ENCODE measurements at regions not wholly inside any gene's neighbourhood (a gene's known extent, or its start where the extent isn't known, plus 50 kb on each side); places are given as distances from the start of the nearest gene placed in this dataset.

DNA sequence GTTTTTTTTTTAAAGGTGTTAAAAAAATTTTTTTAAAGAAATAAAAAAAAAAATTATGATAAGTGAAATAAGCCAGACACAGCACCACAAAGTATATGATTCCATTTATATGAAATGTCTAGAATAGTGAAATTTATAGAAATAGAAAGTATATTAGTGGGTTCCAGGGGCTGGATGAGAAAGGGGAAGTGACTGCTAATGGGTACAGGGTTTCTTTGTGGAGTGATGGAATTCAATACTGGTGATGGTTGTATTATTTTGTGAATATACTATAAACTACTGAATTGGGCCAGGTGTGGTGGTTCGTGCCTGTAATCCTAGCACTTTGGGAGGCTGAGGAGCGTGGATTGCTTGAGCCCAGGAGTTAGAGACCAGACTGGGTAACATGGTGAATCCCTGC lies 82.2 kb downstream of the KBTBD2 start:
- Histone ChIP-seq H3K36me3 (ENCODE audit: control insufficient read depth, insufficient read depth, low read length) (no peaks in the 10 kb centered on the region), H3K4me1 (ENCODE audit: control insufficient read depth, insufficient read depth, low read length) (no peaks in the 10 kb centered on the region), H3K27ac (ENCODE audit: low read length) (no peak overlapping the region), H3K27me3 (ENCODE audit: control insufficient read depth, insufficient read depth, low read length) (no peaks in the 10 kb centered on the region), H3K4me3 (ENCODE audit: low read depth in 2 of 2, low read length in 2 of 2) (no peak overlapping the region), H3K9me3 (ENCODE audit: control insufficient read depth, insufficient read depth, low read depth, low read length) (no peaks in the 10 kb centered on the region)
- DNase-seq (ENCODE audit: low read depth, low spot score) (no peak), ATAC-seq (no peak)
- TF ChIP-seq SIN3A (IDR thresholded peaks at IDR 0.05; ENCODE audit: borderline replicate concordance, insufficient read depth, low read depth, low read length) (no peak), POLR2AphosphoS5 (IDR thresholded peaks at IDR 0.05; ENCODE audit: low read depth, low read length) (no peak), TCF7L2 (IDR thresholded peaks at IDR 0.05; ENCODE audit: low read depth, low read length) (no peak)
- TF ChIP-seq, protein P1, sequence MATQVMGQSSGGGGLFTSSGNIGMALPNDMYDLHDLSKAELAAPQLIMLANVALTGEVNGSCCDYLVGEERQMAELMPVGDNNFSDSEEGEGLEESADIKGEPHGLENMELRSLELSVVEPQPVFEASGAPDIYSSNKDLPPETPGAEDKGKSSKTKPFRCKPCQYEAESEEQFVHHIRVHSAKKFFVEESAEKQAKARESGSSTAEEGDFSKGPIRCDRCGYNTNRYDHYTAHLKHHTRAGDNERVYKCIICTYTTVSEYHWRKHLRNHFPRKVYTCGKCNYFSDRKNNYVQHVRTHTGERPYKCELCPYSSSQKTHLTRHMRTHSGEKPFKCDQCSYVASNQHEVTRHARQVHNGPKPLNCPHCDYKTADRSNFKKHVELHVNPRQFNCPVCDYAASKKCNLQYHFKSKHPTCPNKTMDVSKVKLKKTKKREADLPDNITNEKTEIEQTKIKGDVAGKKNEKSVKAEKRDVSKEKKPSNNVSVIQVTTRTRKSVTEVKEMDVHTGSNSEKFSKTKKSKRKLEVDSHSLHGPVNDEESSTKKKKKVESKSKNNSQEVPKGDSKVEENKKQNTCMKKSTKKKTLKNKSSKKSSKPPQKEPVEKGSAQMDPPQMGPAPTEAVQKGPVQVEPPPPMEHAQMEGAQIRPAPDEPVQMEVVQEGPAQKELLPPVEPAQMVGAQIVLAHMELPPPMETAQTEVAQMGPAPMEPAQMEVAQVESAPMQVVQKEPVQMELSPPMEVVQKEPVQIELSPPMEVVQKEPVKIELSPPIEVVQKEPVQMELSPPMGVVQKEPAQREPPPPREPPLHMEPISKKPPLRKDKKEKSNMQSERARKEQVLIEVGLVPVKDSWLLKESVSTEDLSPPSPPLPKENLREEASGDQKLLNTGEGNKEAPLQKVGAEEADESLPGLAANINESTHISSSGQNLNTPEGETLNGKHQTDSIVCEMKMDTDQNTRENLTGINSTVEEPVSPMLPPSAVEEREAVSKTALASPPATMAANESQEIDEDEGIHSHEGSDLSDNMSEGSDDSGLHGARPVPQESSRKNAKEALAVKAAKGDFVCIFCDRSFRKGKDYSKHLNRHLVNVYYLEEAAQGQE (IDR thresholded peaks at IDR 0.05; ENCODE audit: insufficient read depth in 1 of 2, low read depth in 2 of 2, low read length in 1 of 2): no peak
- TF ChIP-seq, protein P2, sequence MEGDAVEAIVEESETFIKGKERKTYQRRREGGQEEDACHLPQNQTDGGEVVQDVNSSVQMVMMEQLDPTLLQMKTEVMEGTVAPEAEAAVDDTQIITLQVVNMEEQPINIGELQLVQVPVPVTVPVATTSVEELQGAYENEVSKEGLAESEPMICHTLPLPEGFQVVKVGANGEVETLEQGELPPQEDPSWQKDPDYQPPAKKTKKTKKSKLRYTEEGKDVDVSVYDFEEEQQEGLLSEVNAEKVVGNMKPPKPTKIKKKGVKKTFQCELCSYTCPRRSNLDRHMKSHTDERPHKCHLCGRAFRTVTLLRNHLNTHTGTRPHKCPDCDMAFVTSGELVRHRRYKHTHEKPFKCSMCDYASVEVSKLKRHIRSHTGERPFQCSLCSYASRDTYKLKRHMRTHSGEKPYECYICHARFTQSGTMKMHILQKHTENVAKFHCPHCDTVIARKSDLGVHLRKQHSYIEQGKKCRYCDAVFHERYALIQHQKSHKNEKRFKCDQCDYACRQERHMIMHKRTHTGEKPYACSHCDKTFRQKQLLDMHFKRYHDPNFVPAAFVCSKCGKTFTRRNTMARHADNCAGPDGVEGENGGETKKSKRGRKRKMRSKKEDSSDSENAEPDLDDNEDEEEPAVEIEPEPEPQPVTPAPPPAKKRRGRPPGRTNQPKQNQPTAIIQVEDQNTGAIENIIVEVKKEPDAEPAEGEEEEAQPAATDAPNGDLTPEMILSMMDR (IDR thresholded peaks at IDR 0.05): no peak
- in situ Hi-C loops (cut with HindIII; ENCODE audit: low pct_unique_long_range_greater_than_20kb, low sequenced_read_pairs) (no loop called here), intact Hi-C loops (cut with micrococcal nuclease; ENCODE audit: unreplicated experiment) (no loop called here)
- POLR2A ChIA-PET: interaction anchor here (0.5 kb wide), 1 partner anchor 280 kb away, joined by 6 read pairs; no protein-coding TSS in a partner anchor
- CTCF ChIA-PET: interaction anchor here (0.7 kb wide), 1 partner anchor 299 kb away, joined by 4 read pairs; no protein-coding TSS in a partner anchor
- BruUV-seq (replicated peaks): no TSS peak

DNA sequence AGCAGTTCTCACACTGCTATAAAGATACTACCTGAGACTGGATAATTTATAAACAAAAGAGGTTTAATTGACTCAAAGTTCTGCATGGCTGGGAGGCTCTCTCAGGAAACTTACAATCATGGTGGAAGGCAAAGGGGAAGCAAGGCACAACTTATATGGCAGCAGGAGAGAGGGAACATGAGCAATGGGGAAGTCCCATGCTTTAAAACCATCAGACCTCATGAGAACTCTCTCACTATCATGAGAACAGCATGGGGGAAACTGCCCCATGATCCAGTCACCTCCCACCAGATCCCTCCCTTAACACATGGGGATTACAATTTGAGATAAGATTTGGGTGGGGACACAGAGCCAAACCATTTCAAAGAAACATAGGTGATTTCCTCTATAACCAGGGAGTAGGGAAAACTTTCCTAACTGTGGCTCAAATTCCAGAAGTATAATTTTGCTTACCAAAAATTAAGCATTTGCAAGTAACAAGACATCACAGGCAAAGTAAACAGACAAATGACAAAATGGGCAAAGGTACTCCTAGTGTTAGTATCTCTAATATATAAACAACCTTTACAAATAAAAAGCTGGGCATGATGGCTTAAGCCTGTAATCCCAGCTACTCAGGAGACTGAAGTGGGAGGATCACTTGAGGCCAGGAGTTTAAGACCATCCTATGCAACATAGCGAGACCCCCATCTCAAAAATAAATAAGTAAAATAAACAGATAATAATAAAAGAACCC lies 88.0 kb downstream of the KBTBD2 start:
- POLR2A ChIA-PET: no interaction called here
- H3K27me3 ChIP-seq (ENCODE audit: control insufficient read depth, insufficient read depth, low read length): no peaks in the 10 kb centered on the region
- TF ChIP-seq, protein P1 (IDR thresholded peaks at IDR 0.05; ENCODE audit: insufficient read depth in 1 of 2, low read depth in 2 of 2, low read length in 1 of 2): no peak
- no peak overlapping the region for H3K4me3 ChIP-seq (ENCODE audit: low read depth in 2 of 2, low read length in 2 of 2)
- TSS peak; percentile 8 for BruUV-seq (replicated peaks)
- H3K27ac ChIP-seq (ENCODE audit: low read length): no peak overlapping the region
- CTCF ChIA-PET: no interaction called here
- DNase-seq (ENCODE audit: low read depth, low spot score): no peak
- no peaks in the 10 kb centered on the region for H3K36me3 ChIP-seq (ENCODE audit: control insufficient read depth, insufficient read depth, low read length)
- no peak for ATAC-seq
- peaks cover 8% of the 10 kb centered on the region; the same call in 1 of the 2 replicates for H3K9me3 ChIP-seq (ENCODE audit: control insufficient read depth, insufficient read depth, low read depth, low read length)
- in situ Hi-C loops (cut with HindIII; ENCODE audit: low pct_unique_long_range_greater_than_20kb, low sequenced_read_pairs): no loop called here
- intact Hi-C loops (cut with micrococcal nuclease; ENCODE audit: unreplicated experiment): no loop called here
- H3K4me1 ChIP-seq (ENCODE audit: control insufficient read depth, insufficient read depth, low read length): no peaks in the 10 kb centered on the region

Measured in Panc1 (cell line).